HCT116 (cell line): ENCODE measurements at regions not wholly inside any gene's neighbourhood (a gene's known extent, or its start where the extent isn't known, plus 50 kb on each side); places are given as distances from the start of the nearest gene placed in this dataset.

Experiments
- REST ChIP-seq: IDR thresholded peaks from 2 replicates; pipeline ENCODE4 v1.6.1; 2012; ENCODE audit warnings: low read depth
- TF ChIP-seq, protein P1 (sequence below): IDR thresholded peaks from 2 replicates; pipeline ENCODE4 v1.6.1; 2012

- TF ChIP-seq REST, result no peak
- TF ChIP-seq, protein P1, sequence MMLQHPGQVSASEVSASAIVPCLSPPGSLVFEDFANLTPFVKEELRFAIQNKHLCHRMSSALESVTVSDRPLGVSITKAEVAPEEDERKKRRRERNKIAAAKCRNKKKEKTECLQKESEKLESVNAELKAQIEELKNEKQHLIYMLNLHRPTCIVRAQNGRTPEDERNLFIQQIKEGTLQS, result no peak
These were observed 136.1 kb upstream of the WDFY3 start for GRCh38 chr4:85102606-85103005.
